GM12891 (cell line): ENCODE measurements at regions not wholly inside any gene's neighbourhood (a gene's known extent, or its start where the extent isn't known, plus 50 kb on each side); places are given as distances from the start of the nearest gene placed in this dataset.

Experiments
- POLR2A ChIP-seq: IDR thresholded peaks from 2 replicates; pipeline ENCODE4 v1.6.1; 2011; ENCODE audit warnings: low read depth, low read length, control low read depth
- POLR2AphosphoS5 ChIP-seq: IDR thresholded peaks from 2 replicates; pipeline ENCODE4 v1.6.1; 2011; ENCODE audit warnings: low read depth, low read length, control low read depth
- SPI1 ChIP-seq: IDR thresholded peaks from 2 replicates; pipeline ENCODE4 v1.6.1; 2011; ENCODE audit warnings: low read depth, low read length, control low read depth
- TAF1 ChIP-seq: IDR thresholded peaks from 2 replicates; pipeline ENCODE4 v1.6.1; 2011; ENCODE audit warnings: low read depth, low read length, control low read depth

- TF ChIP-seq POLR2AphosphoS5 (no peak), POLR2A (no peak), TAF1 (no peak), SPI1 (no peak)
These were observed 142.1 kb upstream of the PDE1C start for GRCh38 chr7:32212321-32212720.
